ENCODE measurements at regions not wholly inside any gene's neighbourhood (a gene's known extent, or its start where the extent isn't known, plus 50 kb on each side); places are given as distances from the start of the nearest gene placed in this dataset.

DNA sequence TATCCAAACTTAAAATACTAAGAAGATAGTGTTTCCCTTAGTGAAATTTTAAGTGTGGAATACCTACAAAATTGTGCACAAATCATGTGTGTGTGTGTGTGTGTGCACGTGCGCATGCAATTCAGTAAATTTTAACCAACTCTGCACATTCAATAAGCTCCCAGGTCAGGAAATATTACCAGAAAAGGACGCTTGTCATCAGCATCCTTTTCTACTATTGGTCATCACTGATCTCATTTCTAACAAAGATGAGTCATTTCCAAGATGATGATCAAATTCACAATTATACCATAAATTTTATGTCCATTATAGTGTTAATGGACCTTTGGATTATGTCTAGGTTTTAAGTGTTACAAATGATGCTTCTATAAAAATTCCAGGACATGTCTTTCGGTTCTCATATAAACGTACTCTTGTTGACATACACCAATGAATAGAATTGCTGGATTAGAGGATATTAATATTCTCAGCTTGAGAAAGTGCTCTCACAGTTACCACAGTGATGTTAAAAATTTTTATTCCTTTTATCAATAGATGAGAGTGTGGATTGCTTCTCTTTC, 560.9 kb upstream of the AGA start:
- TF ChIP-seq, protein P1, sequence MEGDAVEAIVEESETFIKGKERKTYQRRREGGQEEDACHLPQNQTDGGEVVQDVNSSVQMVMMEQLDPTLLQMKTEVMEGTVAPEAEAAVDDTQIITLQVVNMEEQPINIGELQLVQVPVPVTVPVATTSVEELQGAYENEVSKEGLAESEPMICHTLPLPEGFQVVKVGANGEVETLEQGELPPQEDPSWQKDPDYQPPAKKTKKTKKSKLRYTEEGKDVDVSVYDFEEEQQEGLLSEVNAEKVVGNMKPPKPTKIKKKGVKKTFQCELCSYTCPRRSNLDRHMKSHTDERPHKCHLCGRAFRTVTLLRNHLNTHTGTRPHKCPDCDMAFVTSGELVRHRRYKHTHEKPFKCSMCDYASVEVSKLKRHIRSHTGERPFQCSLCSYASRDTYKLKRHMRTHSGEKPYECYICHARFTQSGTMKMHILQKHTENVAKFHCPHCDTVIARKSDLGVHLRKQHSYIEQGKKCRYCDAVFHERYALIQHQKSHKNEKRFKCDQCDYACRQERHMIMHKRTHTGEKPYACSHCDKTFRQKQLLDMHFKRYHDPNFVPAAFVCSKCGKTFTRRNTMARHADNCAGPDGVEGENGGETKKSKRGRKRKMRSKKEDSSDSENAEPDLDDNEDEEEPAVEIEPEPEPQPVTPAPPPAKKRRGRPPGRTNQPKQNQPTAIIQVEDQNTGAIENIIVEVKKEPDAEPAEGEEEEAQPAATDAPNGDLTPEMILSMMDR (IDR thresholded peaks at IDR 0.05): no peak
- TF ChIP-seq POLR2AphosphoS5 (IDR thresholded peaks at IDR 0.05; ENCODE audit: insufficient read depth in 1 of 2, low read depth in 1 of 2) (no peak), POLR2A (IDR thresholded peaks at IDR 0.05) (no peak)

All from vagina (tissue), 2 donors.